GM21825 (cell line): ENCODE measurements at regions not wholly inside any gene's neighbourhood (a gene's known extent, or its start where the extent isn't known, plus 50 kb on each side); places are given as distances from the start of the nearest gene placed in this dataset.

Experiments
- ATAC-seq: cut with Tn5 transposase; IDR thresholded peaks from one replicate; pipeline ENCODE4 v1.9.1; 2021; ENCODE audit warnings: mild to moderate bottlenecking, moderate library complexity; ENCODE audit not compliant: unreplicated experiment

DNA sequence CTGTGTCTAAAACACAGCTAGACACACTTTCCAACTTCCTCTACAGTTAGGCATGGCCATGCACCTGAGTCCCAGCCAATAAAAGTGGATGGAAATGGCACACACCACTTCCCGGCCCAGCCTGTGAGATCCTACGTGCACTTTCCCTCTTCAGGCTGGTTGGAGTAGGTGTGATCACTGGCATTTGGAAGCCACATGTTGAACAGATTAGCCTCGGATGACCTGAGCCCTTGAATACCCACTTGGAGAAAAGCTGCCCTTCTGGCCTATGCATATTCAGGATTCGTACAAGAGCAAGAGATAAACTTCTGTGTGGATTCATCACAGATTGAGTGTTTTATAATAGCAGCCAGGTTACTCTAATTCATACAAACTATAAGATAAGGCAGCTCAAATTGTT lies 359.0 kb upstream of the SLC30A5 start:
- ATAC-seq = no peak

- no peak for ATAC-seq
Measured at GRCh38 chr5:68738236-68738635, 355.6 kb upstream of the SLC30A5 start.

DNA sequence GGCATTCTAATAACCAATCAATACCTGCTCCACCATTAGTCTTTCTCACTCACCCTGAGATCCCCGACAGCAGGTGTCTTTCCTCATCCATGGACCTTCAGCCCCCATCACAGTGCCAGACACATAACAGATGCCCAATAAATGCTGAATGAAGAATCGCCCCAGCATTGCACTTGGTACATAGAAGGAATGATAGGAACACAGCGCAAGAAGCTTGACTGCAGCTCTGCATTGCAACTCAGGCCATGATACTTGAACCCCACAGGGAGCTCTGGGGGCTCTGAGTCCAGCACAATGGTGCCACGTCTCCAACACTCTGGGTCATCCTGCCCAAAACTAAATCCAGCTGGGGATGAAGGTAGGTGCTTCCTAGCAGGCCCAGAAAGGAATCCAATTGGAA lies 355.0 kb upstream of the SLC30A5 start:
- no peak for ATAC-seq

- peak; percentile 85 for ATAC-seq
Measured at GRCh38 chr5:68739752-68740151, 354.1 kb upstream of the SLC30A5 start.

- peak; percentile 81 for ATAC-seq
Measured at GRCh38 chr5:68740226-68740910, 353.4 kb upstream of the SLC30A5 start.

- no peak for ATAC-seq
Measured at GRCh38 chr5:68744206-68744605, 349.6 kb upstream of the SLC30A5 start.

DNA sequence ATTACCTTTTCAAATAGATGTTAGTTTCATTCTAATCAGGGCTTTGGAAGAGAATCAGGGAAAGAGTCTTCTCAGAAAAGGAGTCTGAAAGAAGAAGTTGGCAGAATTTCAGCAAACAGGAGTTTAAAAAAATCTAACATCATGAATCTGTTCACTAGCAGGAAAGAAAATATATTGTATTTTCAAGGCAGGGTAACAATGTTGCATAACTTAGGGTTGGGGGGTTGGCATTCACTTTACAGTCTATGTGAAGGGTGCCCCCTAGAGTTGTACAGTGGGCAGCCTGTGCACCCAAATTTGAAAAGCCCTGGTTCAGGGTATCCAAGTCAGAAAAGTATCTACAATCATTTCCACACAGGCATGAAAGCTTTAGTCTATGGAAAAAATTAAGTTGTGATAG lies 348.4 kb upstream of the SLC30A5 start:
- ATAC-seq = no peak

DNA sequence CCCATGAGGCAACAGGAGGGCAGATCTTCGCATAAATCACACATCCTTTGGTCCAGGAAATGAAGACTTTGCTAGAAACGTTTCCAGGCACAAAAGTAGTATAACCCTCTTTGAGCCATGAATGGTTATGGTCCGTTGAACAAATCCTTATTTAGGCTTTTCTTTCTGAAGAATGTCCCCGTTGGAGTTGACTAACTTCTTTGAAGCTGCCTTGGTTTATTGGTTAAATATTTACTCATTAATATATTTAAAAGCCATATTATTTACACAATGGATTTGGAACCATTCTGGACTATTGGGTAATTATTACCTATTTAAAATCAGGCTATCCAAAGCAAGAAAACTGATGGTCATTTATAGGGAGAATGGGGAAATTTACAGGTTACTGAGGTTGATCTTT lies 347.6 kb upstream of the SLC30A5 start:
- ATAC-seq = no peak

GRCh38 chr5:68746643-68747420 lies 347.0 kb upstream of the SLC30A5 start:
- ATAC-seq = no peak

- ATAC-seq = no peak
Measured at GRCh38 chr5:68747521-68747920, 346.3 kb upstream of the SLC30A5 start.

DNA sequence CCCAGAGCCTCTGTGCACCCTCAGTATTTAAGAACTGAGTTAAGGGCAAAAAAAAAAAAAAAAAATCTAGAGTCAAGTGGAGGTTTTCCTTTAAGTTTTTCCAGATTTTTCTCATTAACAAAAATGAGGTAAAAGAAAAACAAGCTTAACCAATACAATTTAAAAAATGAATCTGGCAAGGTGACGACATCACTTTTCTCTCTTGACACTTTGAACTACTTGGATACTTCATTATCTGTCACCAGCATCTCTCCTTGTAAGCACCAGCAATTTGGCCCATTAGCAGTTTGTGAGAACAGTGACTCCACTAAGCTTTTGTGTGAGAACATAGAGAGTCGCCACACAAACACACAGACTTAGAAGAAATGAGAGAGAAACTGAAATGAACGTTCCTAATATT lies 345.7 kb upstream of the SLC30A5 start:
- ATAC-seq = no peak

GRCh38 chr5:68749077-68749476 lies 344.7 kb upstream of the SLC30A5 start:
- no peak for ATAC-seq

- ATAC-seq = no peak
Measured at GRCh38 chr5:68749631-68750030, 344.2 kb upstream of the SLC30A5 start.

GRCh38 chr5:68751661-68752060 lies 342.2 kb upstream of the SLC30A5 start:
- no peak for ATAC-seq

DNA sequence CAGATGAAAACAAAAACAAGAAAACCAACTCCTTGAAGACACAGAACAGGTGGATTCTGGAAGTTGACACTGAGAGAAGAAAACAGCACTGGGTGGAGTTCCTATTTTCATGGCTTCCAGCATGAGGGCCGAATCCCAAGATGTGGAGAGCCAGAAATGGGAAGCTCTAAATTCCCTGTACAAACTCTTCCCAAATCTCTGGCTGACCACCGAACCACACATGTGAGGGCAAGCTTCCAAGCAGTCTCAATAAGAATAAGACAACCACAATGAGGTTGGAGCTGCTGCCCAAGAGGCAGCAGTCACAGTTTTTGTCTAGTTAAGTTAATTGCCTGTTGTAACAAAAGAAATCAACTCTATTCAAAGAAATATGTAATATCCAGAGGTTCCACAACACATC lies 339.3 kb upstream of the SLC30A5 start:
- ATAC-seq = no peak

GRCh38 chr5:68755293-68755692 lies 338.5 kb upstream of the SLC30A5 start:
- ATAC-seq = no peak

- ATAC-seq = no peak
Measured at GRCh38 chr5:68757006-68757405, 336.8 kb upstream of the SLC30A5 start.

GRCh38 chr5:68757626-68758212 lies 336.1 kb upstream of the SLC30A5 start:
- no peak for ATAC-seq

DNA sequence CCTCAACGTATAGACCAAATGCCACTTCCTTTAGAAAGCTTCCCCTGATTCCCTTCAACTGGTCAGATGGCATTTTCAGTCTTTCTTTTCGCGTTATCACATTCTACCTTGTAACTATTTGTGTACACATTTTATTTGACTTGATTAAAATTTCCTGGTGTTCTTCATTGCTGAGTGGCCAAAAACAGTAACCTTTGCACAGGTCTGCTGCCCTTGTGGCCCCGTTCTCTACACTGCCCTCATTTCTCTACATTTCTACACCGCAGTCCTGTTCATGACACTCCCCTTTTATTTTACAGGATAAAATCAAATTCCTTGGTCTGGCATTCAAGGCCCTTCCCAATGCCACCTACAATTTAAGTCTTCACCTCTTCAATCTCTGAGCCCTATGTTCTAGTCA lies 334.2 kb upstream of the SLC30A5 start:
- ATAC-seq = no peak

GRCh38 chr5:68762201-68762600 lies 331.6 kb upstream of the SLC30A5 start:
- ATAC-seq = no peak

DNA sequence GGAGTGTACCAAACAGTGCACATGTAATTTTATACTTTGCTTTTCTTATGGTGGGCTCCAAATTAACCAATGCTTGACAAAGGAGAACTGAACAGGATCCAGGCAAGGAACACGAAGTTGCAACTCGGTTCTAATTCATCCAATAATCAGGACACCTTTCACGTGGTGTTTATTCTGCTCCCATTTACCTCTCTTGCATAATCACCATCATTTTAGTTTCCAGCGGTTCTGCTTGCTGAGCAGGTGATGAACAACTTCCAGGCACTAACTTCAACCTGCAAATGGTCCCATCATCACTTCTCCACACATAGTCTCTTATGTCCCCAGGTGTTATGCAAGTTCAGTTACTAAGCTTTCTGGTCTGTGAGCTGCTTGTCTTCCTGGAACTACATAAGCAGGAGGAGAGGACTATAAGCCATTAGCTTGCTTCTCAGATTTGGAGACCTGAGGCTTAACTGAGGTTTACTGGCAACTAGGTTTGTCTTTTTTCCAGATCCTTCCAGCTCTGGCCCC lies 326.8 kb upstream of the SLC30A5 start:
- no peak for ATAC-seq

GRCh38 chr5:68770551-68770950 lies 323.3 kb upstream of the SLC30A5 start:
- no peak for ATAC-seq
